ENCODE measurements at regions not wholly inside any gene's neighbourhood (a gene's known extent, or its start where the extent isn't known, plus 50 kb on each side); places are given as distances from the start of the nearest gene placed in this dataset.

- Histone ChIP-seq H4K20me1 (ENCODE audit: insufficient read depth) (no peaks in the 10 kb centered on the region), H3K9ac (ENCODE audit: low read length) (no peak overlapping the region), H3K9me2 (ENCODE audit: insufficient read depth, low read length) (no peaks in the 10 kb centered on the region), H3K4me3 (ENCODE audit: low read length) (no peak overlapping the region), H3K27ac (ENCODE audit: low read length) (no peak overlapping the region), H3K79me2 (replicated peaks; ENCODE audit: insufficient read depth, low read length) (no peaks in the 10 kb centered on the region), H3K36me3 (ENCODE audit: insufficient read depth, low read length) (no peaks in the 10 kb centered on the region), H3K4me2 (ENCODE audit: low read length) (no peak overlapping the region), H3F3A (ENCODE audit: insufficient read depth, low read length, poor library complexity, severe bottlenecking) (no peaks in the 10 kb centered on the region), H2AFZ (ENCODE audit: low read depth, low read length) (no peak overlapping the region), H3K9me3 (ENCODE audit: low read length) (no peaks in the 10 kb centered on the region), H3K27me3 (ENCODE audit: insufficient read depth, low read depth, low read length) (no peaks in the 10 kb centered on the region)
- TF ChIP-seq EZH2 (IDR thresholded peaks at IDR 0.05; ENCODE audit: borderline replicate concordance, insufficient read depth, low read length, poor library complexity, severe bottlenecking) (no peak), CTCF (IDR thresholded peaks at IDR 0.05; ENCODE audit: poor library complexity, severe bottlenecking) (no peak), RAD21 (conservative IDR thresholded peaks at IDR 0.05) (no peak), EP300 (conservative IDR thresholded peaks at IDR 0.05; ENCODE audit: poor library complexity, severe bottlenecking) (no peak), MXI1 (conservative IDR thresholded peaks at IDR 0.05; ENCODE audit: poor library complexity, severe bottlenecking) (no peak), TAF1 (IDR thresholded peaks at IDR 0.05; ENCODE audit: low read depth) (no peak), REST (IDR thresholded peaks at IDR 0.05; ENCODE audit: borderline replicate concordance) (no peak), POLR2AphosphoS5 (IDR thresholded peaks at IDR 0.05) (no peak), SMC3 (conservative IDR thresholded peaks at IDR 0.05; ENCODE audit: poor library complexity) (no peak)
Measured at GRCh38 chr22:22728382-22728781, 84.0 kb downstream of the GGTLC2 start.

GRCh38 chr22:22730655-22731373 lies 86.4 kb downstream of the GGTLC2 start:
- H3K4me3 ChIP-seq (ENCODE audit: low read length), result no peak overlapping the region
- H3K9me3 ChIP-seq (ENCODE audit: low read length), result no peaks in the 10 kb centered on the region
- H3F3A ChIP-seq (ENCODE audit: insufficient read depth, low read length, poor library complexity, severe bottlenecking), result no peaks in the 10 kb centered on the region
- no peak overlapping the region for H2AFZ ChIP-seq (ENCODE audit: low read depth, low read length)
- H3K9ac ChIP-seq (ENCODE audit: low read length), result no peak overlapping the region
- H3K27me3 ChIP-seq (ENCODE audit: insufficient read depth, low read depth, low read length), result no peaks in the 10 kb centered on the region
- no peaks in the 10 kb centered on the region for H3K36me3 ChIP-seq (ENCODE audit: insufficient read depth, low read length)
- H3K27ac ChIP-seq (ENCODE audit: low read length), result no peak overlapping the region
- no peaks in the 10 kb centered on the region for H3K79me2 ChIP-seq (replicated peaks; ENCODE audit: insufficient read depth, low read length)
- H3K4me2 ChIP-seq (ENCODE audit: low read length), result no peak overlapping the region
- no peak for TF ChIP-seq SMC3 (conservative IDR thresholded peaks at IDR 0.05; ENCODE audit: poor library complexity)
- TF ChIP-seq EP300 (conservative IDR thresholded peaks at IDR 0.05; ENCODE audit: poor library complexity, severe bottlenecking), result no peak
- no peak for TF ChIP-seq REST (IDR thresholded peaks at IDR 0.05; ENCODE audit: borderline replicate concordance)
- TF ChIP-seq POLR2AphosphoS5 (IDR thresholded peaks at IDR 0.05), result no peak
- no peak for TF ChIP-seq RAD21 (conservative IDR thresholded peaks at IDR 0.05)
- TF ChIP-seq CTCF (IDR thresholded peaks at IDR 0.05; ENCODE audit: poor library complexity, severe bottlenecking), result no peak
- no peak for TF ChIP-seq MXI1 (conservative IDR thresholded peaks at IDR 0.05; ENCODE audit: poor library complexity, severe bottlenecking)
- no peak for TF ChIP-seq EZH2 (IDR thresholded peaks at IDR 0.05; ENCODE audit: borderline replicate concordance, insufficient read depth, low read length, poor library complexity, severe bottlenecking)
- no peak for TF ChIP-seq TAF1 (IDR thresholded peaks at IDR 0.05; ENCODE audit: low read depth)
- H4K20me1 ChIP-seq (ENCODE audit: insufficient read depth), result no peaks in the 10 kb centered on the region
- H3K9me2 ChIP-seq (ENCODE audit: insufficient read depth, low read length), result no peaks in the 10 kb centered on the region

Measured in neural cell (in vitro differentiated cells).